ENCODE measurements at regions not wholly inside any gene's neighbourhood (a gene's known extent, or its start where the extent isn't known, plus 50 kb on each side); places are given as distances from the start of the nearest gene placed in this dataset.

DNA sequence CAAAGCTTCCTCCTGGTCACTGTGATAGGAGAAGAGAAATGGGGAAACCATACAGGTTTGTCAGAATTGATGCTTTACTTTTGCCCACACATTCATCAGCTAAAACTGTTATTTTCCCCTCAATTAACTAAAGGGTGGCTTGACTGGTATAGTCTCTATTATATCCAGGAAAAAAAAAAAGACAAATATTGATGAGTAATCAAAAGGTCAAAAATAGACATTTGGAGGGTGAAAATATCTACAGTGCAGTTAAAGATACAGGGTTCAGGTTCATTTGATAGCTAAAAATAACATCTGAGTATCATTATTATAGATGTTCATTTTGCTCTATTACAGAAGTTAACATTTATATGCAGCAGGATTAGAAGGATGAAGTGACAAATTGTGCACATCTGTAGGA is 577.6 kb upstream of the FAM98A start:
- no peak for DNase-seq (ENCODE audit: low read depth)
- no peak overlapping the region for H3K4me3 ChIP-seq (ENCODE audit: low read depth, low read length)
- TF ChIP-seq, protein P1, sequence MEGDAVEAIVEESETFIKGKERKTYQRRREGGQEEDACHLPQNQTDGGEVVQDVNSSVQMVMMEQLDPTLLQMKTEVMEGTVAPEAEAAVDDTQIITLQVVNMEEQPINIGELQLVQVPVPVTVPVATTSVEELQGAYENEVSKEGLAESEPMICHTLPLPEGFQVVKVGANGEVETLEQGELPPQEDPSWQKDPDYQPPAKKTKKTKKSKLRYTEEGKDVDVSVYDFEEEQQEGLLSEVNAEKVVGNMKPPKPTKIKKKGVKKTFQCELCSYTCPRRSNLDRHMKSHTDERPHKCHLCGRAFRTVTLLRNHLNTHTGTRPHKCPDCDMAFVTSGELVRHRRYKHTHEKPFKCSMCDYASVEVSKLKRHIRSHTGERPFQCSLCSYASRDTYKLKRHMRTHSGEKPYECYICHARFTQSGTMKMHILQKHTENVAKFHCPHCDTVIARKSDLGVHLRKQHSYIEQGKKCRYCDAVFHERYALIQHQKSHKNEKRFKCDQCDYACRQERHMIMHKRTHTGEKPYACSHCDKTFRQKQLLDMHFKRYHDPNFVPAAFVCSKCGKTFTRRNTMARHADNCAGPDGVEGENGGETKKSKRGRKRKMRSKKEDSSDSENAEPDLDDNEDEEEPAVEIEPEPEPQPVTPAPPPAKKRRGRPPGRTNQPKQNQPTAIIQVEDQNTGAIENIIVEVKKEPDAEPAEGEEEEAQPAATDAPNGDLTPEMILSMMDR (conservative IDR thresholded peaks at IDR 0.05; ENCODE audit: low read depth, low read length), result no peak

DNA sequence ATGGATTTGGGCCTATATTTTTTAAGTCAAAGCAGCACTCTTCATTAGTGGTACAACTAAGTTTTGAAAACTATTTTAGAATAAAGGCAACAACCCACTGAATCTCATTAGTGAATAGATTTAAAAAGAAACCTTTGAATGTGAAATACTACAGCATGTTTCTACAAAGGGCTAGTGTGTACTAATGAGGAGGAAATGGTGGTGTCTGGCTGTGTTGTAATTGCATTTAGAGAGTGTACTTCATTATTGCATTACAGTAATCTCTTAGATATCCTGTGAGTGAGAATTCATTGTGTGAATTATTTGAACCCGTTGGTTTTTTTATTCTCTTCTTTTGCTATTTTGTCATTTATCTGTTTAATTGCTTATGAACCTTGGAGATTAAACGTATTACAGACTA is 575.4 kb upstream of the FAM98A start:
- TF ChIP-seq, protein P1 (conservative IDR thresholded peaks at IDR 0.05; ENCODE audit: low read depth, low read length), result no peak
- no peak for DNase-seq (ENCODE audit: low read depth)
- H3K4me3 ChIP-seq (ENCODE audit: low read depth, low read length), result no peak overlapping the region

DNA sequence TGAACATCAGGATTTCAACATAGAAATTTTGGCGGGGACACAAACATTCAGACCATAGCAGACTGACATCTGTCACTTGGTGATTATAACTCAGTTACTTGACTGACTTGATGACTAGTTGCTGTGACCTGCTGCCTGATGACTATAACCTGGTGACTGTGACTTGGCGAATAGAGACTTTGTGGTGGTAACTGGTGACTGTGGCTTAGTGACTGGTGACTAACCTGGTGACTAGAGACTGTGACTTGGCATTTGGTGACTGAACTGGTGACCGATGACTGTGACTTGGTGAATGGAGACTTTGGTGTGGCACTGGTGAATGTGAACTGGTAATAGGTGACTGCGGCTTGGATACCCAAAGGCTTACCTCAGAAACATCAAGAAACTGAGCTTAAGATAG is 563.1 kb upstream of the FAM98A start:
- no peak for DNase-seq (ENCODE audit: low read depth)
- no peak overlapping the region for H3K4me3 ChIP-seq (ENCODE audit: low read depth, low read length)
- TF ChIP-seq, protein P1 (conservative IDR thresholded peaks at IDR 0.05; ENCODE audit: low read depth, low read length), result no peak

DNA sequence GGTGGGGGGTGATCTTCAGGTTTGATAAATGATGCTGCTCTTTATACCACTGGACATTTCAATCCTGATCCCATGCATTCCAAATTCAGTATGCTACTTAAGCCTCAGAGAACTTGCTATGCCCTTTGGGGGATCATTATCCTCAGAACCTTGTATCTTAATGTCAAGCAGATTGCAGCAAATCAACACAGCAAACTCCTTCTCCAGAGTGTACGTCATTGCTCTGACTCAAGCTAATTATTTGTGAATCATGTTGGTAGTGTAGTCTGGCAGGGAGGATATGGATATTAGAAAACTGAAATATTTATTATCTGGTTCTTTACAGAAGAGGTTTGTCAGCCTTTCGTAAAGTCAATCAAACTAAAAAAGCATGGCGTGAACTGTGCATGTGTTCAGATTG is 562.5 kb upstream of the FAM98A start:
- H3K4me3 ChIP-seq (ENCODE audit: low read depth, low read length), result no peak overlapping the region
- no peak for DNase-seq (ENCODE audit: low read depth)
- TF ChIP-seq, protein P1 (conservative IDR thresholded peaks at IDR 0.05; ENCODE audit: low read depth, low read length), result no peak

DNA sequence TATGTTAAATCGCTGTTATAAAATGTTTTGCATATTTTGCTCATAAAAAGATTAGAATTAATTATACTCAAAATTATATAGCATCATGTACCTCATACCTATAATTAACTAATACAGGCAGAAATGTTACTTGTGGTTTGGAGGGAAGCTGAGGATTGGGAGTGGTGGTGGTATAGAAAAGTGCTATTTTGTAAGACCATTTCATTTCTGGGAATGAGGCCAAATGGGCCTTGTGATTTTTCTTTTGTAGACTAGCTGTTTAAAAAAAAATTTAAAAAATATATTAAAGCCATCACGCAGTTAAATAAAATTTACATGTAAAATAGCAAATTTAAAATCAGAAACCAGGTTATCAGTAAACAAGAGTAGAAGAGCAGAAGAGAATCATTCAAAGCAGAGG is 560.8 kb upstream of the FAM98A start:
- DNase-seq (ENCODE audit: low read depth), result peak; percentile 6
- TF ChIP-seq, protein P1 (conservative IDR thresholded peaks at IDR 0.05; ENCODE audit: low read depth, low read length), result no peak
- no peak overlapping the region for H3K4me3 ChIP-seq (ENCODE audit: low read depth, low read length)

DNA sequence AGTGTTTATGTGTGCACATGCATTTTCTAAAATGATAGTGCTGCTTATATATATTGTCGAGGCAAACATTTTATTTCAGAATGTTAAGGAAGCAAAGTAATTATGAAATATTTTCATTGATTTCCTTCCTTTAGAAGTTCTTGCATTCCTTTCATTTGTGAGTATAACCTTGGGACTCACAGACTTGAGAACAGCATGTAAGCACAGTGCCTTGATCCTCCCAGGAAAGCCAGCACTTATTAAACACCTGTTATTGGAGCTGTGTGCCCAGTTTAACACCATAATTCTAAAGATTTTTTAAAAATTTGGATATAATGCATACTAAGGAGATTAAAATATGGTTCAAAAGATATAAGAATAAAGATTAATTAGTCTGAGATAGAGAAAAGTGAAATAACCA is 554.4 kb upstream of the FAM98A start:
- H3K4me3 ChIP-seq (ENCODE audit: low read depth, low read length), result no peak overlapping the region
- no peak for DNase-seq (ENCODE audit: low read depth)
- TF ChIP-seq, protein P1 (conservative IDR thresholded peaks at IDR 0.05; ENCODE audit: low read depth, low read length), result no peak

DNA sequence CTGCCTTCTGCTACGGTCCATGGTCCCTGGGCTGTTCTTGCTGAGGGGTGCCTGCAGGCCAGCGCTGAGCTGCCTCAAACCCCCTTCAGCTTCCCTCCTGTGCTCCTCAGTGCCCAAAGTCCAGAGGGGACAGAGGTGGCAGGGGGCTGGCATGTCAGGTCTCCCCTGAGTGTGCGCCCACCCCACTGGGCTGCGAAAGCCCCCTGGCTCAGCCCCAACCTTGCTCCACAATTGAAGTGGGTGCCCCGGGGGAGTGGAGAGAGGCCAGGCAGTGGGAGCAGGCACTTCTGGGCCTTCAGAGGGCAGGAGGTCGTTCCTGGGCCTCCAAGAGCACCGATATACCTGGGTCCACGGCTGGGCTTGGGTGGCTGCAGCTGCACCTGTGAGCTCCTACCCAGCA is 548.7 kb upstream of the FAM98A start:
- TF ChIP-seq, protein P1 (conservative IDR thresholded peaks at IDR 0.05; ENCODE audit: low read depth, low read length), result no peak
- no peak overlapping the region for H3K4me3 ChIP-seq (ENCODE audit: low read depth, low read length)
- DNase-seq (ENCODE audit: low read depth), result no peak
